Mesothelial cell of epicardium (in vitro differentiated cells): ENCODE measurements at regions not wholly inside any gene's neighbourhood (a gene's known extent, or its start where the extent isn't known, plus 50 kb on each side); places are given as distances from the start of the nearest gene placed in this dataset.
"Not testable (repeated sequence)": the region's sequence is repeated elsewhere in the genome, so short reads cannot be mapped to it uniquely, and the experiment has no call there.

Experiments used
- DNase-seq, 2 experiments: peaks; one replicate each; pipeline ENCODE4 v3.0.0; 2021; ENCODE audit warnings: low spot score in 2 of 2; ENCODE audit not compliant: unreplicated experiment in 2 of 2
- H3K27ac Mint-ChIP-seq: 2 replicates; pipeline ENCODE4 v1.8.0; 2021; ENCODE audit warnings: mixed read lengths
- H3K27me3 Mint-ChIP-seq: 2 replicates; pipeline ENCODE4 v1.8.0; 2021; ENCODE audit warnings: low read depth, mixed read lengths
- H3K36me3 Mint-ChIP-seq: 2 replicates; pipeline ENCODE4 v1.8.0; 2021; ENCODE audit warnings: mixed read lengths
- H3K4me1 Mint-ChIP-seq: 2 replicates; pipeline ENCODE4 v1.8.0; 2021; ENCODE audit warnings: mixed read lengths
- H3K4me3 Mint-ChIP-seq: 2 replicates; pipeline ENCODE4 v1.8.0; 2021; ENCODE audit warnings: mild to moderate bottlenecking, moderate library complexity, mixed read lengths
- H3K9me3 Mint-ChIP-seq: 2 replicates; pipeline ENCODE4 v1.8.0; 2021; ENCODE audit warnings: mixed read lengths
- CTCF ChIP-seq: fragments of 200-600 bp; sonication (generic); IDR thresholded peaks from one replicate; pipeline ENCODE4 v1.5.0; 2021; ENCODE audit warnings: antibody characterized with exemption; ENCODE audit not compliant: unreplicated experiment

- no peak overlapping the region for H3K4me3 Mint-ChIP-seq
- H3K36me3 Mint-ChIP-seq: no peaks in the 10 kb centered on the region
- no peak for TF ChIP-seq CTCF
- no peaks in the 10 kb centered on the region for H3K9me3 Mint-ChIP-seq
- no peak overlapping the region for H3K27ac Mint-ChIP-seq
- no peaks in the 10 kb centered on the region for H3K27me3 Mint-ChIP-seq
- DNase-seq: no peak
- H3K4me1 Mint-ChIP-seq: peaks cover 12% of the 10 kb centered on the region
Observed at GRCh38 chr6:134431421-134431859, 113.5 kb upstream of the SGK1 start.

GRCh38 chr6:134429861-134430380, 112.0 kb upstream of the SGK1 start:
- TF ChIP-seq CTCF: no peak

GRCh38 chr6:134427721-134428120, 109.8 kb upstream of the SGK1 start:
- Mint-ChIP-seq H3K27me3 (no peaks in the 10 kb centered on the region), H3K9me3 (no peaks in the 10 kb centered on the region), H3K36me3 (no peaks in the 10 kb centered on the region), H3K27ac (no peak overlapping the region), H3K4me1 (peaks cover 11% of the 10 kb centered on the region), H3K4me3 (no peak overlapping the region)
- TF ChIP-seq CTCF: no peak
- DNase-seq: no peak

More at GRCh38 chr6:134429861-134430380, 112.0 kb upstream of the SGK1 start:
- Mint-ChIP-seq H3K9me3 (no peaks in the 10 kb centered on the region), H3K27ac (no peak overlapping the region), H3K27me3 (no peaks in the 10 kb centered on the region), H3K36me3 (no peaks in the 10 kb centered on the region), H3K4me1 (peaks cover 5% of the 10 kb centered on the region), H3K4me3 (no peak overlapping the region)
- no peak for DNase-seq

- Mint-ChIP-seq H3K4me3 (no peak overlapping the region), H3K36me3 (no peaks in the 10 kb centered on the region), H3K9me3 (no peaks in the 10 kb centered on the region), H3K4me1 (peaks cover 13% of the 10 kb centered on the region), H3K27ac (no peak overlapping the region), H3K27me3 (no peaks in the 10 kb centered on the region)
- no peak for TF ChIP-seq CTCF
- no peak for DNase-seq
Observed at GRCh38 chr6:134426623-134427022, 108.7 kb upstream of the SGK1 start.

GRCh38 chr6:134425917-134426316, 108.0 kb upstream of the SGK1 start:
- not testable (repeated sequence) for H3K9me3 Mint-ChIP-seq, H3K27me3 Mint-ChIP-seq, H3K27ac Mint-ChIP-seq, H3K36me3 Mint-ChIP-seq, H3K4me3 Mint-ChIP-seq, DNase-seq
- H3K4me1 Mint-ChIP-seq: peaks cover 14% of the 10 kb centered on the region

- Mint-ChIP-seq H3K27me3 (no peaks in the 10 kb centered on the region), H3K27ac (no peak overlapping the region), H3K9me3 (no peaks in the 10 kb centered on the region), H3K4me3 (no peak overlapping the region), H3K4me1 (peaks cover 14% of the 10 kb centered on the region), H3K36me3 (no peaks in the 10 kb centered on the region)
- DNase-seq: no peak
- TF ChIP-seq CTCF: no peak
Observed at GRCh38 chr6:134425513-134425912, 107.6 kb upstream of the SGK1 start.
